Loucy (cell line): ENCODE measurements at regions not wholly inside any gene's neighbourhood (a gene's known extent, or its start where the extent isn't known, plus 50 kb on each side); places are given as distances from the start of the nearest gene placed in this dataset.

Experiments
- CTCF ChIP-seq: fragments of 200-600 bp; sonication (generic); conservative IDR thresholded peaks from 2 replicates; pipeline ENCODE4 v1.5.1; 2014; ENCODE audit warnings: mild to moderate bottlenecking, antibody characterized with exemption, low read length
- EZH2phosphoT487 ChIP-seq: fragments of 200-600 bp; IDR thresholded peaks from 2 replicates; pipeline ENCODE4 v1.6.1; 2018; ENCODE audit warnings: antibody characterized with exemption, mild to moderate bottlenecking, moderate library complexity, borderline replicate concordance

GRCh38 chr14:53520078-53520928 is 367.2 kb upstream of the DDHD1 start:
- TF ChIP-seq CTCF (no peak), EZH2phosphoT487 (no peak)
